ENCODE measurements at regions not wholly inside any gene's neighbourhood (a gene's known extent, or its start where the extent isn't known, plus 50 kb on each side); places are given as distances from the start of the nearest gene placed in this dataset.

DNA sequence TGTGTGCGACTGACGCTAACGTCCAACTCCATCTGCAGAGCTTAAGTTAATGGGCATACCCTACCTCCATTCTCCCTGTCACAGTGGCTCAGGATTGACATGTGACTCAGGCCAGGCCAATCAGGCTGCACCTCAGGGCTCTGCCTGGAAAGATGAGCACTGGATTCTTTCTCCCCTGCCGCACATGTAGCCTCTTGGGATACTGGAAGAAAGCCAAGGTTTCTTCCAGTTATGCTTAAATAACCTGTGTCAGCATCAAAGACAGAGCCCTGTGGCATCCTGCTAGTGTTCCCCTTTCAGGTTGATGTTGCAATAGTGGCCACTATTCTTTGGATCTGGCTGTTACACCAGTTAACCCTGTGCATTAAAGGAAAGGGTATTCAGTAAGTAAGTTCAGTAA is 55.0 kb upstream of the SYT6 start:
- H3K4me1 ChIP-seq, result no peaks in the 10 kb centered on the region
- no peak overlapping the region for H3K27ac ChIP-seq
- intact Hi-C loops (cut with DNase I), result no loop called here
- TF ChIP-seq, protein P1, sequence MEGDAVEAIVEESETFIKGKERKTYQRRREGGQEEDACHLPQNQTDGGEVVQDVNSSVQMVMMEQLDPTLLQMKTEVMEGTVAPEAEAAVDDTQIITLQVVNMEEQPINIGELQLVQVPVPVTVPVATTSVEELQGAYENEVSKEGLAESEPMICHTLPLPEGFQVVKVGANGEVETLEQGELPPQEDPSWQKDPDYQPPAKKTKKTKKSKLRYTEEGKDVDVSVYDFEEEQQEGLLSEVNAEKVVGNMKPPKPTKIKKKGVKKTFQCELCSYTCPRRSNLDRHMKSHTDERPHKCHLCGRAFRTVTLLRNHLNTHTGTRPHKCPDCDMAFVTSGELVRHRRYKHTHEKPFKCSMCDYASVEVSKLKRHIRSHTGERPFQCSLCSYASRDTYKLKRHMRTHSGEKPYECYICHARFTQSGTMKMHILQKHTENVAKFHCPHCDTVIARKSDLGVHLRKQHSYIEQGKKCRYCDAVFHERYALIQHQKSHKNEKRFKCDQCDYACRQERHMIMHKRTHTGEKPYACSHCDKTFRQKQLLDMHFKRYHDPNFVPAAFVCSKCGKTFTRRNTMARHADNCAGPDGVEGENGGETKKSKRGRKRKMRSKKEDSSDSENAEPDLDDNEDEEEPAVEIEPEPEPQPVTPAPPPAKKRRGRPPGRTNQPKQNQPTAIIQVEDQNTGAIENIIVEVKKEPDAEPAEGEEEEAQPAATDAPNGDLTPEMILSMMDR (IDR thresholded peaks at IDR 0.05), result no peak
- H3K9me3 ChIP-seq, result no peaks in the 10 kb centered on the region
- no peaks in the 10 kb centered on the region for H3K27me3 ChIP-seq
- H3K4me3 ChIP-seq, result no peak overlapping the region
- H3K36me3 ChIP-seq, result no peaks in the 10 kb centered on the region
- DNase-seq (ENCODE audit: low spot score in 2 of 2), result no peak

DNA sequence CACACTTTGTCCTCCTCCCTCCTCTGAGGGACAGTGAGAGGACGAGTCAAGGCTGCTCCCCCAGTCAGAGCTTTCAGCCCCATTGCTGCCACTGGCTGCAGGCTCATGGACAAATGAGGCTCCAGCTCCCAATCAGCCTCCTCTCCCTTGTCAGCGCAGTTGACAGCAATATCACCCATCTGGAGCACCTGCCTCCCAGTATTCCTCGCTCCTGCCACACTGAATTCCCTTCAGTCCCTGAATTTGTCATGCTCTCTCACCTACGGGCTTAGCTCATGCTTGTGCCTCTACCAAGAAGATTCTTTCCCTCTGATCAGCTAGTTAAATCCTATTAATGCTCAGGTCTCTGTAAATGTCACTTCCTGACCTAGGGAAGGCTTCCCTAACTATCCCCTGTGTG is 54.4 kb upstream of the SYT6 start:
- intact Hi-C loops (cut with DNase I), result no loop called here
- DNase-seq (ENCODE audit: low spot score in 2 of 2), result no peak
- no peaks in the 10 kb centered on the region for H3K4me1 ChIP-seq
- H3K4me3 ChIP-seq, result no peak overlapping the region
- no peaks in the 10 kb centered on the region for H3K9me3 ChIP-seq
- no peaks in the 10 kb centered on the region for H3K27me3 ChIP-seq
- H3K36me3 ChIP-seq, result no peaks in the 10 kb centered on the region
- TF ChIP-seq, protein P1 (IDR thresholded peaks at IDR 0.05), result no peak
- H3K27ac ChIP-seq, result no peak overlapping the region

DNA sequence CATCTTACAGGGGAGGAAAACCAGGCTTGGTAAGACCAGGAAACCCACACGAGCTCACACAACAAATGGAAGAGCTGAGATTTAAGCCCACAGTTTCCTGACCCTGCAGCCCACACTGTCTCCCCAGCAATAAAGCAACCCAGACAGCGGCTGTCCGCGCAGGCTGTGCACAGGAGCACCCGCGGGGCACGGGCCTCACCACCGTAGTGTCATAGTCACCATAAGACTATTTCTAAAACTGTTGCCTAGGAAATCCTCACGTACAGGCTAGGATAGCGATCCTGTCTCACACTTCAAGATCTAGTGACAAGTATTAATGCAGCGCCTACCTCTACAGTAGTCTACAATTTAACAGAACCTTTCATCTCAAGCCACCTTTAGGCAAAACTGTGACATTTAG is 54.0 kb upstream of the SYT6 start:
- Histone ChIP-seq H3K4me1 (no peaks in the 10 kb centered on the region), H3K36me3 (no peaks in the 10 kb centered on the region), H3K9me3 (no peaks in the 10 kb centered on the region), H3K27ac (no peak overlapping the region), H3K4me3 (no peak overlapping the region), H3K27me3 (no peaks in the 10 kb centered on the region)
- TF ChIP-seq, protein P1 (IDR thresholded peaks at IDR 0.05), result no peak
- no peak for DNase-seq (ENCODE audit: low spot score in 2 of 2)
- intact Hi-C loops (cut with DNase I), result no loop called here

DNA sequence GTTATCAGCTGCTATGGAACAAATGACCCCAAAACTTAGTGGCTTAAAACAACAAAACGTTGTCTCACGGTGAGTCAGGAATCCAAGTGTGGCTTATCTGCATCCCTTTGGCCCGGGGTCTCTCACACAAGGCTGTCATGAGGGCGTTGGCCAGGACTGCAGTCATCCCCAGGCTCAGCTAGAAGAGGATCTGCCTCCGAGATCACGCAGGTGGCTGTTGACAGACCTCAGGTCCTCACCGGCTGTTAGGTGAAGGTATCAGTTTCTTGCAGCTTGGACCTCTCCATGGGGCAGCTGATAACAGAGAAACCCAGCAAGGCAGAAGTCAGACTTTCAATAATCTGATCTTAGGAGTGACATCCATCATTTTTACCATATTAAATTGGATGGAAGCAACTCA is 52.7 kb upstream of the SYT6 start:
- Histone ChIP-seq H3K36me3 (no peaks in the 10 kb centered on the region), H3K9me3 (no peaks in the 10 kb centered on the region), H3K4me1 (no peaks in the 10 kb centered on the region), H3K27me3 (no peaks in the 10 kb centered on the region), H3K27ac (no peak overlapping the region), H3K4me3 (no peak overlapping the region)
- no peak for DNase-seq (ENCODE audit: low spot score in 2 of 2)
- intact Hi-C loops (cut with DNase I), result no loop called here
- TF ChIP-seq, protein P1 (IDR thresholded peaks at IDR 0.05), result no peak

DNA sequence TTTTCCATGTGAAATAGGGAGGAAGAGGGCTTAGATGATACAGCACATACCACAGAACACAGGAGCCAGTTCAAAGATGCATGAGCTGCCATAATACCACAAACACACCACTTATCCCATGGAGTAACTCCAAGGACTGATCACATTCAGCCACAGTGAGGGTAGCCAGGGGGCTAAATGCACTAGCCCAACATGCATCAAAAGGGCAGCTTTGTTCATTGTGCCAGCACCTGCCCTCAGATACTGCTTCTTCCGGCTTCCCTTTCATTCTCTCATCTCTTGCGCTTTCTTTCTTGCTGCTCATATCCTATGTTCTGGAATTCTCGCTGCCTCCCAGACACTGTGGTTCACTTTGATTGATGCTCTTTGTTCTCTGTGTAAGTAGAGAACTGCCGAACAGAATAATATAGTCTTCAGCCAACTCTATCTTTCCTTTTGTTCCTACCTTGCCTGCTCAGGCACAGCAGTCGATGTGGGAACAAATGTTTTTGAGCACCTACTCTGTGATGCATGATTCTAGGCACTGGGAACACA is 50.0 kb upstream of the SYT6 start:
- H3K36me3 ChIP-seq, result no peaks in the 10 kb centered on the region
- TF ChIP-seq, protein P1 (IDR thresholded peaks at IDR 0.05), result no peak
- no peaks in the 10 kb centered on the region for H3K4me1 ChIP-seq
- no peak overlapping the region for H3K27ac ChIP-seq
- DNase-seq (ENCODE audit: low spot score in 2 of 2), result no peak
- H3K4me3 ChIP-seq, result no peak overlapping the region
- no peaks in the 10 kb centered on the region for H3K27me3 ChIP-seq
- intact Hi-C loops (cut with DNase I), result no loop called here
- H3K9me3 ChIP-seq, result no peaks in the 10 kb centered on the region
